ENCODE measurements at regions not wholly inside any gene's neighbourhood (a gene's known extent, or its start where the extent isn't known, plus 50 kb on each side); places are given as distances from the start of the nearest gene placed in this dataset.

- Histone ChIP-seq H3K56ac (ENCODE audit: extremely low read depth, insufficient read depth, low read length) (no peak overlapping the region), H3K27me3 (ENCODE audit: control insufficient read depth, insufficient read depth, low read length) (no peaks in the 10 kb centered on the region), H3K9ac (ENCODE audit: low read depth, low read length) (no peak overlapping the region), H3K79me1 (ENCODE audit: low read depth in 1 of 2, low read length in 2 of 2) (no peaks in the 10 kb centered on the region), H4K91ac (ENCODE audit: insufficient read depth, low read depth, low read length) (no peak overlapping the region), H3K4ac (ENCODE audit: low read depth, low read length) (no peak overlapping the region), H3K4me2 (ENCODE audit: low read depth, low read length) (no peak overlapping the region), H3K18ac (ENCODE audit: low read depth, low read length) (no peak overlapping the region), H2BK5ac (ENCODE audit: low read depth, low read length, poor library complexity, severe bottlenecking) (no peak overlapping the region), H3K14ac (replicated peaks; ENCODE audit: low read depth, low read length) (no peak overlapping the region), H2AK5ac (ENCODE audit: low read depth, low read length) (no peak overlapping the region), H2BK15ac (ENCODE audit: low read depth, low read length) (no peak overlapping the region), H4K20me1 (ENCODE audit: insufficient read depth, low read length) (no peaks in the 10 kb centered on the region), H3K4me1 (ENCODE audit: control insufficient read depth, insufficient read depth, low read length) (no peaks in the 10 kb centered on the region), H3K9me1 (ENCODE audit: insufficient read depth, low read length) (no peaks in the 10 kb centered on the region), H2BK120ac (ENCODE audit: low read depth, low read length) (no peak overlapping the region), H2AK9ac (replicated peaks; ENCODE audit: low read depth, low read length, poor library complexity) (no peak overlapping the region), H3K36me3 (ENCODE audit: control insufficient read depth, insufficient read depth, low read length) (no peaks in the 10 kb centered on the region), H3K4me3 (ENCODE audit: insufficient read depth, low read depth, low read length) (no peak overlapping the region), H4K5ac (ENCODE audit: low read depth, low read length) (no peak overlapping the region), H3K27ac (ENCODE audit: insufficient read depth, low read length) (no peak overlapping the region), H4K8ac (ENCODE audit: low read depth in 2 of 2, low read length in 2 of 2) (no peak overlapping the region), H2AFZ (replicated peaks; ENCODE audit: low read length, poor library complexity) (no peak overlapping the region), H2BK20ac (ENCODE audit: low read depth, low read length) (no peak overlapping the region), H3K9me3 (ENCODE audit: control insufficient read depth, insufficient read depth, low read length) (peaks cover 58% of the 10 kb centered on the region), H3K23ac (ENCODE audit: low read depth, low read length) (no peak overlapping the region)
- dilution Hi-C loops (cut with HindIII; ENCODE audit: low sequenced_read_pairs, unreplicated experiment) = no loop called here
- 53% methylated on average over 3 of the region's 10 CpGs; no CpG with 5 or more reads in 1 of the 2 experiments for WGBS, 2 experiments (ENCODE audit: extremely low coverage in 2 of 2, insufficient read length in 1 of 2)
- no peak for TF ChIP-seq BHLHE40 (IDR thresholded peaks at IDR 0.05; ENCODE audit: low read depth, low read length)
- TF ChIP-seq POLR2A (IDR thresholded peaks at IDR 0.05; ENCODE audit: low read depth, low read length) = no peak
- no peak for TF ChIP-seq RFX5 (IDR thresholded peaks at IDR 0.05; ENCODE audit: low read depth, low read length)
- TF ChIP-seq CHD1 (IDR thresholded peaks at IDR 0.05; ENCODE audit: low read depth, low read length) = no peak
- no peak for TF ChIP-seq SMC3 (IDR thresholded peaks at IDR 0.05; ENCODE audit: low read depth, low read length)
- no peak for TF ChIP-seq CEBPB (IDR thresholded peaks at IDR 0.05; ENCODE audit: low read depth, low read length)
- TF ChIP-seq ELK1 (IDR thresholded peaks at IDR 0.05; ENCODE audit: borderline replicate concordance, low read depth, low read length) = no peak
- TF ChIP-seq USF2 (IDR thresholded peaks at IDR 0.05; ENCODE audit: low read depth, low read length) = no peak
- TF ChIP-seq MAZ (IDR thresholded peaks at IDR 0.05; ENCODE audit: borderline replicate concordance, low read depth, low read length) = no peak
- TF ChIP-seq MXI1 (IDR thresholded peaks at IDR 0.05; ENCODE audit: borderline replicate concordance, low read depth, low read length) = no peak
- no peak for TF ChIP-seq FOS (IDR thresholded peaks at IDR 0.05; ENCODE audit: low read depth, low read length)
- TF ChIP-seq MAFK (IDR thresholded peaks at IDR 0.05; ENCODE audit: low read depth, low read length) = no peak
- TF ChIP-seq RAD21 (IDR thresholded peaks at IDR 0.05; ENCODE audit: low read length) = no peak
- TF ChIP-seq RCOR1 (IDR thresholded peaks at IDR 0.05; ENCODE audit: insufficient replicate concordance, low read length) = no peak
- TF ChIP-seq CTCF (conservative IDR thresholded peaks at IDR 0.05; ENCODE audit: low read depth, low read length) = no peak
- no peak for TF ChIP-seq NFE2L2 (IDR thresholded peaks at IDR 0.05; ENCODE audit: low read depth, low read length)
- DNase-seq = no peak
- in situ Hi-C loops (cut with MboI; ENCODE audit: low sequenced_read_pairs) = no loop called here
- POLR2A ChIA-PET (ENCODE audit: unreplicated experiment) = no interaction called here
- CTCF ChIA-PET = no interaction called here
- no peak for ATAC-seq (ENCODE audit: low read depth)
- intact Hi-C loops (cut with micrococcal nuclease) = no loop called here
- no TSS peak for BruUV-seq (replicated peaks)
Measured at GRCh38 chr22:48555606-48556005, 1272.1 kb downstream of the BRD1 start.

All from IMR-90 (cell line).